Keratinocyte (primary cell): ENCODE measurements at regions not wholly inside any gene's neighbourhood (a gene's known extent, or its start where the extent isn't known, plus 50 kb on each side); places are given as distances from the start of the nearest gene placed in this dataset.

Experiments
- DNase-seq: peaks from one replicate; pipeline ENCODE4 v3.0.0-alpha.2; 2011; ENCODE audit warnings: low read depth, missing footprints, low spot score
- FAIRE-seq: peaks from 2 replicates; lab custom pipeline; 2011; peaks lifted over from hg19 to GRCh38; lab: Jason Lieb, UNC
- H2AFZ ChIP-seq: 2 replicates; pipeline ENCODE4 v1.6.0; 2012; ENCODE audit warnings: low read length, control low read depth, inconsistent platforms; ENCODE audit not compliant: control insufficient read depth
- H3K27ac ChIP-seq: 2 replicates; pipeline ENCODE4 v1.5.1; 2011; ENCODE audit warnings: low read length; ENCODE audit not compliant: control insufficient read depth, insufficient read depth
- H3K27me3 ChIP-seq: 3 replicates; pipeline ENCODE4 v1.6.0; 2011; ENCODE audit warnings: low read length; ENCODE audit not compliant: control insufficient read depth, insufficient read depth; ENCODE audit errors: extremely low read depth
- H3K36me3 ChIP-seq, 2 experiments: 2 replicates in 1 of 2; 3 replicates in 1 of 2; pipeline ENCODE4 v1.5.1; 2011; ENCODE audit warnings: low read length in 2 of 2, mild to moderate bottlenecking in 1 of 2; ENCODE audit not compliant: control insufficient read depth in 2 of 2, insufficient read depth in 2 of 2; ENCODE audit errors: extremely low read depth in 1 of 2
- H3K4me1 ChIP-seq: 3 replicates; pipeline ENCODE4 v1.5.1; 2011; ENCODE audit warnings: low read length; ENCODE audit not compliant: control insufficient read depth, insufficient read depth; ENCODE audit errors: extremely low read depth
- H3K4me2 ChIP-seq: 3 replicates; pipeline ENCODE4 v1.6.0; 2011; ENCODE audit warnings: low read depth, low read length; ENCODE audit not compliant: control insufficient read depth, insufficient read depth; ENCODE audit errors: extremely low read depth
- H3K4me3 ChIP-seq, 3 experiments: fragments of 200-600 bp in 1 of 3; sonication (generic) in 1 of 3; 2 replicates in 2 of 3; 3 replicates in 1 of 3; pipeline ENCODE4 v1.5.1; 2011 to 2016; ENCODE audit warnings: low read length in 3 of 3, mild to moderate bottlenecking in 3 of 3, control low read depth in 2 of 3, inconsistent platforms in 1 of 3, low read depth in 1 of 3, mixed read lengths in 1 of 3, mixed run types in 1 of 3, moderate library complexity in 1 of 3; ENCODE audit not compliant: control insufficient read depth in 2 of 3, insufficient read depth in 2 of 3; ENCODE audit errors: extremely low read depth in 1 of 3
- H3K79me2 ChIP-seq: 2 replicates; pipeline ENCODE4 v1.6.0; 2012; ENCODE audit warnings: low read length; ENCODE audit not compliant: control insufficient read depth, insufficient read depth
- H3K9ac ChIP-seq: 3 replicates; pipeline ENCODE4 v1.6.0; 2011; ENCODE audit warnings: low read length; ENCODE audit not compliant: control insufficient read depth, insufficient read depth; ENCODE audit errors: extremely low read depth
- H3K9me1 ChIP-seq: 3 replicates; pipeline ENCODE4 v1.6.0; 2011; ENCODE audit warnings: low read length; ENCODE audit not compliant: control insufficient read depth, insufficient read depth; ENCODE audit errors: extremely low read depth
- H3K9me3 ChIP-seq: 2 replicates; pipeline ENCODE4 v1.5.1; 2012; ENCODE audit warnings: low read depth, low read length; ENCODE audit not compliant: control insufficient read depth
- H4K20me1 ChIP-seq: 3 replicates; pipeline ENCODE4 v1.6.0; 2011; ENCODE audit warnings: low read length; ENCODE audit not compliant: control insufficient read depth, insufficient read depth; ENCODE audit errors: extremely low read depth
- EZH2 ChIP-seq: IDR thresholded peaks from one replicate; pipeline ENCODE4 v1.6.1; 2012; ENCODE audit warnings: inconsistent platforms, mild to moderate bottlenecking, low read length, moderate library complexity
- dilution Hi-C: fragments of 300-500 bp; cut with MboI; formaldehyde crosslinking; loops from one replicate; pipeline ENCODE4 v1.7.0; 2020; ENCODE audit warnings: low sequenced_read_pairs; ENCODE audit not compliant: extremely low pct_ligation_motif_present
- TF ChIP-seq, protein P1 (sequence below), 3 experiments: IDR thresholded peaks in 1 of 3; conservative IDR thresholded peaks in 1 of 3; optimal IDR thresholded peaks in 1 of 3; 2 replicates in 2 of 3; 3 replicates in 1 of 3; pipeline versions ENCODE3 to v1.5.1; 2011; ENCODE audit warnings: low read length in 3 of 3, mild to moderate bottlenecking in 3 of 3, moderate library complexity in 2 of 3, control low read depth in 1 of 3, inconsistent platforms in 1 of 3; ENCODE audit not compliant: insufficient read depth in 2 of 3; ENCODE audit errors: extremely low read depth in 1 of 3

DNA sequence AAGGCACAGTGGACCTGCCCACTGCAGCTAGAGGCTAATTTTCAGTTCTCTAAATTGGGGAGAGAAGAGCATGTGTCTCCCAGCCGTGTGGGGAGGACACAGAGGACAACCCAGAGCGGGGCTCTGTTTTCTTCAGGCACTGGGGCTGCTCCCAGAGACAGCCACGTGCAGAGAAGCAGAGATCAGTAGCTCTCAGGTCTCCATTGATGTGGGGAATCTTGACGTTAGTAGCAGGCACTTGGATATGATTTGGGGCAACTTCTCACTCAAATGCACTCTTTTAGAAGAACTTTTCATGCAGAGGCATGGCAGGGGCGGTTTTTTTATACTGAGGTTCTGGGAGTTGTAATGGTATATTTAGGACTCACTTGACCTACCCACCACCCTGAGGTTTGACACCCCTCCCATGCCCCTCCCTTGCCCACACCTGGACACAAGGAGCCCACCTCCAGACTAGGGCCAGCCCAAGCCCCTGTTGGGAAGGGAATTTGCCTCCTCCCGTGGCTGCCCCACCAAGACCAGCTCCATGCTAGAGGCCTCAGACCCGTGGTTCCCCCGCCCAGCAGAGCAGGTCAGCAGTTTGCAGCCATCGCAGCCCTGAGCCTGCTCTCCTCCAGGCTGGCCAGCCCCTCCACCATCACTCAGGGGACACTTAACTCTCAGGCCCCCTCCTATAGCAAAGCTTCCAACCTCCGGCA, 94.2 kb upstream of the RTL6 start:
- Histone ChIP-seq H4K20me1 (no peaks in the 10 kb centered on the region), H2AFZ (no peak overlapping the region), H3K4me2 (no peak overlapping the region), H3K4me1 (no peaks in the 10 kb centered on the region), H3K4me3 (no peak overlapping the region), H3K79me2 (no peaks in the 10 kb centered on the region), H3K36me3 (no peaks in the 10 kb centered on the region), H3K27ac (no peak overlapping the region), H3K9me3 (no peaks in the 10 kb centered on the region), H3K9ac (no peak overlapping the region), H3K27me3 (peaks cover 27% of the 10 kb centered on the region), H3K9me1 (no peaks in the 10 kb centered on the region)
- FAIRE-seq (no peak), DNase-seq (no peak)
- dilution Hi-C loops, result no loop called here
- TF ChIP-seq, protein P1, sequence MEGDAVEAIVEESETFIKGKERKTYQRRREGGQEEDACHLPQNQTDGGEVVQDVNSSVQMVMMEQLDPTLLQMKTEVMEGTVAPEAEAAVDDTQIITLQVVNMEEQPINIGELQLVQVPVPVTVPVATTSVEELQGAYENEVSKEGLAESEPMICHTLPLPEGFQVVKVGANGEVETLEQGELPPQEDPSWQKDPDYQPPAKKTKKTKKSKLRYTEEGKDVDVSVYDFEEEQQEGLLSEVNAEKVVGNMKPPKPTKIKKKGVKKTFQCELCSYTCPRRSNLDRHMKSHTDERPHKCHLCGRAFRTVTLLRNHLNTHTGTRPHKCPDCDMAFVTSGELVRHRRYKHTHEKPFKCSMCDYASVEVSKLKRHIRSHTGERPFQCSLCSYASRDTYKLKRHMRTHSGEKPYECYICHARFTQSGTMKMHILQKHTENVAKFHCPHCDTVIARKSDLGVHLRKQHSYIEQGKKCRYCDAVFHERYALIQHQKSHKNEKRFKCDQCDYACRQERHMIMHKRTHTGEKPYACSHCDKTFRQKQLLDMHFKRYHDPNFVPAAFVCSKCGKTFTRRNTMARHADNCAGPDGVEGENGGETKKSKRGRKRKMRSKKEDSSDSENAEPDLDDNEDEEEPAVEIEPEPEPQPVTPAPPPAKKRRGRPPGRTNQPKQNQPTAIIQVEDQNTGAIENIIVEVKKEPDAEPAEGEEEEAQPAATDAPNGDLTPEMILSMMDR (optimal IDR thresholded peaks at IDR 0.05 in 1 of 3, IDR thresholded peaks at IDR 0.05 in 1 of 3, conservative IDR thresholded peaks at IDR 0.05 in 1 of 3; ENCODE audit: extremely low read depth in 1 of 3, insufficient read depth in 2 of 3, low read length in 3 of 3), result no peak
- TF ChIP-seq EZH2, result no peak

DNA sequence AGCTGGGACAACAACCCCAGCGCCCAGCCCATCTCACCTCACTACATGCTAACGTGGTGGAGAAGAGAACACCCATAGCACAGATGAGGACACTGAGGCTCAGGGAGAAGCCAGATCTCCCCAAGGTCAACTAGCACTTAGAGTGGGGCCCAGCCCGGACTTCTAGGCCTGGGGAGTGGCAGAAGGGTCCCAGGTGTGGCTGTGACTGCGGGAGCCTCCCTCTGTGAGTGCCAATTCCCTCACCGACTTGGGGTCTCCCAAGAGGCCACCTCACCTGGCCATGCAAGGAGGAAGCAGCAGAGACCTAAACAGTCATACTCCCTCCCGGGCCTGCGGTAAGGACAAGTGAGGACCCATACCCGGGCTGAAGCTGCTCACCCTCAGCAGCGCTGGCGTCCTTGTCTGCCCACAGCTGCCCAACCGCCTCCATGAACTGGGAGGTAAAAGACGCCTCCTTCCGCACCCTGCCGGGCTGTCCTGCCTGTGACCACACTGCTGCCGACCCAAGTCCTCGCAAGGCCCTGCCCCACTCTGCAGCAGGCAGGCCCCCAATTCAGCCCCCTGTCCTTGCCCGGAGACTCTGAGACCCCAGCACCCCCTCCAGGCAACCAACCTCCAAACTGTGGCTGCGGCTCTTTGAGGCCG, 93.2 kb upstream of the RTL6 start:
- TF ChIP-seq, protein P1 (optimal IDR thresholded peaks at IDR 0.05 in 1 of 3, IDR thresholded peaks at IDR 0.05 in 1 of 3, conservative IDR thresholded peaks at IDR 0.05 in 1 of 3; ENCODE audit: extremely low read depth in 1 of 3, insufficient read depth in 2 of 3, low read length in 3 of 3), result no peak
- TF ChIP-seq EZH2, result no peak
- H3K27ac ChIP-seq, result no peak overlapping the region
- H3K9ac ChIP-seq, result no peak overlapping the region
- H3K9me1 ChIP-seq, result no peaks in the 10 kb centered on the region
- no peak overlapping the region for H2AFZ ChIP-seq
- dilution Hi-C loops, result no loop called here
- H3K9me3 ChIP-seq, result no peaks in the 10 kb centered on the region
- no peaks in the 10 kb centered on the region for H3K4me1 ChIP-seq
- H3K79me2 ChIP-seq, result no peaks in the 10 kb centered on the region
- H3K36me3 ChIP-seq, result no peaks in the 10 kb centered on the region
- no peaks in the 10 kb centered on the region for H4K20me1 ChIP-seq
- no peak for DNase-seq
- H3K27me3 ChIP-seq, result peaks cover 27% of the 10 kb centered on the region
- H3K4me3 ChIP-seq, result no peak overlapping the region
- no peak overlapping the region for H3K4me2 ChIP-seq
- FAIRE-seq, result no peak
